Pancreas (tissue), 10 donors: ENCODE measurements at regions not wholly inside any gene's neighbourhood (a gene's known extent, or its start where the extent isn't known, plus 50 kb on each side); places are given as distances from the start of the nearest gene placed in this dataset.
"Not testable (repeated sequence)": the region's sequence is repeated elsewhere in the genome, so short reads cannot be mapped to it uniquely, and the experiment has no call there.

Source experiments
- ATAC-seq, 4 donors: fragments of 200-7000 bp; cut with Tn5 transposase; one replicate each; pipeline versions ENCODE4 v1.8.0 to v1.9.1; 2020; ENCODE audit warnings: mild to moderate bottlenecking in 4 of 4, moderate library complexity in 4 of 4
- DNase-seq, 6 donors: peaks; one replicate each; pipeline ENCODE4 v3.0.0-alpha.2; 2020
- FAIRE-seq: peaks from 2 replicates; lab custom pipeline; 2012; peaks lifted over from hg19 to GRCh38; lab: Jason Lieb, UNC
- H3K27ac ChIP-seq, 4 donors: fragments of 200-600 bp; sonication (generic); 1 replicate in 3 of 4; 2 replicates in 1 of 4; pipeline versions ENCODE4 v1.5.0 to v1.8.0; 2020
- H3K27me3 ChIP-seq, 4 donors: fragments of 200-600 bp; one replicate each; pipeline ENCODE4 v1.8.0; 2021
- H3K36me3 ChIP-seq, 3 donors: fragments of 200-600 bp; sonication (generic) in 1 of 3; one replicate each; pipeline versions ENCODE4 v1.5.0 to v1.8.0; 2020 to 2021
- H3K4me1 ChIP-seq, 3 donors: fragments of 200-600 bp; one replicate each; pipeline ENCODE4 v1.8.0; 2021
- H3K4me3 ChIP-seq, 4 donors: fragments of 200-600 bp; sonication (generic) in 2 of 4; one replicate each; pipeline versions ENCODE4 v1.5.0 to v1.8.0; 2020 to 2021
- H3K9me3 ChIP-seq, 4 donors: fragments of 200-600 bp; one replicate each; pipeline ENCODE4 v1.8.0; 2021
- CTCF ChIP-seq, 4 donors: fragments of 200-600 bp; sonication (generic) in 3 of 4; IDR thresholded peaks; one replicate each; pipeline versions ENCODE4 v1.5.0 to v1.8.0; 2021; ENCODE audit warnings: antibody characterized with exemption in 4 of 4
- WGBS, 2 donors: extraction: QIAGEN DNeasy Blood & Tissue Kit; methylation state at CpG; one replicate each; pipeline ENCODE4 v1.1.7; 2013; 5-methylcytosine and 5-hydroxymethylcytosine counted together
- intact Hi-C, 3 donors: fragments of 100-400 bp; cut with DNase I; formaldehyde crosslinking; loops; one replicate each; pipeline versions ENCODE4 v1.11.1 to v1.14.2; 2022
- donor health status: healthy with polysubstance abuse.
- donor health status: DM: no; HTN: no; CAD: no; lungs with moderate emphysema.
- donor health status: DM: no; HTN: no; CAD: no.
- donor health status: control.
- donor health status: control.
- donor health status: Bipolar disorder and iron deficiency.
- donor health status: DM: yes; HTN: yes; CAD: no.
- donor health status: DM: no; HTN: no; CAD: no.
- donor health status: DM: no; HTN: no; CAD: no.
- donor health status: DM: yes; HTN: yes; CAD: no.

- no peak overlapping the region for H3K4me3 ChIP-seq
- H3K36me3 ChIP-seq: no peaks in the 10 kb centered on the region
- 70 to 89% methylated on average over 4 of the region's 4 CpGs for WGBS, 2 donors
- no peak for ATAC-seq
- no peak overlapping the region for H3K27ac ChIP-seq
- intact Hi-C loops: no loop called here
- no peak for DNase-seq
- no peaks in the 10 kb centered on the region for H3K27me3 ChIP-seq
- H3K9me3 ChIP-seq: no peaks in the 10 kb centered on the region
- H3K4me1 ChIP-seq: no peaks in the 10 kb centered on the region
- TF ChIP-seq CTCF (IDR thresholded peaks at IDR 0.05): no peak
- FAIRE-seq: no peak
Observed at GRCh38 chr12:61220337-61220736, 1039.9 kb upstream of the USP15 start.

GRCh38 chr12:61232040-61232439, 1028.2 kb upstream of the USP15 start:
- intact Hi-C loops: no loop called here
- DNase-seq: no peak

GRCh38 chr12:61250303-61250702, 1009.9 kb upstream of the USP15 start:
- intact Hi-C loops: no loop called here
- Histone ChIP-seq H3K4me1 (no peaks in the 10 kb centered on the region), H3K27me3 (no peaks in the 10 kb centered on the region), H3K4me3 (no peak overlapping the region), H3K27ac (no peak overlapping the region), H3K36me3 (no peaks in the 10 kb centered on the region), H3K9me3 (no peaks in the 10 kb centered on the region)
- TF ChIP-seq CTCF (IDR thresholded peaks at IDR 0.05): no peak
- no peak for DNase-seq
- no peak for FAIRE-seq
- 54 to 82% methylated on average over 2 of the region's 2 CpGs for WGBS, 2 donors
- ATAC-seq: no peak

More at GRCh38 chr12:61232040-61232439, 1028.2 kb upstream of the USP15 start:
- Histone ChIP-seq H3K4me1 (no peaks in the 10 kb centered on the region), H3K27me3 (no peaks in the 10 kb centered on the region), H3K4me3 (no peak overlapping the region), H3K9me3 (no peaks in the 10 kb centered on the region), H3K27ac (no peak overlapping the region), H3K36me3 (no peaks in the 10 kb centered on the region)
- TF ChIP-seq CTCF (IDR thresholded peaks at IDR 0.05): no peak
- FAIRE-seq: no peak
- 61 to 76% methylated on average over 5 of the region's 5 CpGs for WGBS, 2 donors
- ATAC-seq: no peak

DNA sequence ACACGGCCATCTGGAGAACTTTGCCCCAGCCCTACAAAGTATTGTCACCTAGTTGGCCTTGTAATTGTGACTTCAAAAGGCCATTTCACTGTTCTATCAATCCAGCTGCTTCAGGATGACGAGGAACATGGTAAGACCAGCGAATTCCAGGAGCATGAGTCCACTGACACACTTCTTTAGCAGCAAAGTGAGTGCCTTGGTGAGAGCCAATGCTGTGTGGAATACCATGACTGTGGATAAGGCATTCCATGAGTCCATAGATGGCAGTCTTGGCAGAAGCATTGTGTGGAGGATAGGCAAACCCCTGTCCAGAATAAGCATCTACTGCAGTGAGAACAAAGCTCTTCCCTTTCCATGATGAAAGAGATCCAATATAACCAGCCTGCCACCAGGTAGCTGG, 1009.1 kb upstream of the USP15 start:
- Histone ChIP-seq H3K9me3 (no peaks in the 10 kb centered on the region), H3K27ac (no peak overlapping the region), H3K27me3 (no peaks in the 10 kb centered on the region), H3K4me3 (no peak overlapping the region), H3K4me1 (no peaks in the 10 kb centered on the region), H3K36me3 (no peaks in the 10 kb centered on the region)
- no peak for TF ChIP-seq CTCF (IDR thresholded peaks at IDR 0.05)
- intact Hi-C loops: no loop called here
- WGBS, 2 donors: 35 to 52% methylated on average over 3 of the region's 3 CpGs
- FAIRE-seq: no peak
- ATAC-seq: no peak
- no peak for DNase-seq

- no peak for TF ChIP-seq CTCF (IDR thresholded peaks at IDR 0.05)
- H3K9me3 ChIP-seq: no peaks in the 10 kb centered on the region
- ATAC-seq (no peak), DNase-seq (no peak), FAIRE-seq (no peak)
- no peaks in the 10 kb centered on the region for H3K27me3 ChIP-seq
- WGBS, 2 donors: 54 to 65% methylated on average over 3 of the region's 3 CpGs
- no peak overlapping the region for H3K4me3 ChIP-seq
- no peaks in the 10 kb centered on the region for H3K36me3 ChIP-seq
- intact Hi-C loops: no loop called here
- H3K27ac ChIP-seq: no peak overlapping the region
- no peaks in the 10 kb centered on the region for H3K4me1 ChIP-seq
Observed at GRCh38 chr12:61254225-61254624, 1006.0 kb upstream of the USP15 start.

DNA sequence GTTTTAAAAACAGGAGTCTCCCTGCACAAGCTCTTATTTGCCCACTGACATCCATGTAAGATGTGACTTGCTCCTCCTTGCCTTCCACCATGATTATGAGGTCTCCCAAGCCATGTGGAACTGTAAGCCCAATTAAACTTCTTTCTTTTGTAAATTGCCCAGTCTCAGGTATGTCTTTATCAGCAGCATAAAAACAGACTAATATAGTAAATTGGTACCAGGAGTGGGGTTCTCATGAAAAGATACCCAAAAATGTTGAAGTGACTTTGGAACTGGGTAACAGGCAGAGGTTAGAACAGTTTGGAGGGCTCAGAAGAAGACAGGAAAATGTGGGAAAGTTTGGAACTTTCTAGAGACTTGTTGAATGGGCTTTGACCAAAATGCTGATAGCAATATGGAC, 995.9 kb upstream of the USP15 start:
- DNase-seq, intact Hi-C loops, H3K27me3 ChIP-seq, ATAC-seq, H3K9me3 ChIP-seq, H3K4me3 ChIP-seq, H3K4me1 ChIP-seq, H3K27ac ChIP-seq, H3K36me3 ChIP-seq, FAIRE-seq: not testable (repeated sequence)
